GM13976 (cell line): ENCODE measurements at regions not wholly inside any gene's neighbourhood (a gene's known extent, or its start where the extent isn't known, plus 50 kb on each side); places are given as distances from the start of the nearest gene placed in this dataset.

Experiments used
- DNase-seq: peaks from one replicate; pipeline ENCODE4 v3.0.0; 2012; ENCODE audit warnings: low spot score
- CTCF ChIP-seq: IDR thresholded peaks from 2 replicates; pipeline ENCODE4 v1.5.1; 2012; ENCODE audit warnings: borderline replicate concordance, mild to moderate bottlenecking; ENCODE audit not compliant: insufficient read depth; ENCODE audit errors: extremely low read depth, missing control alignments, control extremely low read depth
- in situ Hi-C: fragments of 300-500 bp; cut with MboI; formaldehyde crosslinking; loops from one replicate; pipeline ENCODE4 v1.12.0; 2022; ENCODE audit warnings: low sequenced_read_pairs, mixed read lengths, inconsistent platforms; ENCODE audit not compliant: unreplicated experiment

GRCh38 chr3:13716540-13717221 lies 163.2 kb downstream of the WNT7A start:
- in situ Hi-C loops = no loop called here
- TF ChIP-seq CTCF = no peak

GRCh38 chr3:13715961-13716360 lies 163.9 kb downstream of the WNT7A start:
- DNase-seq = no peak
- TF ChIP-seq CTCF = no peak
- in situ Hi-C loops = no loop called here

More at GRCh38 chr3:13716540-13717221, 163.2 kb downstream of the WNT7A start:
- peak; percentile 6 for DNase-seq

GRCh38 chr3:13715167-13715954 lies 164.5 kb downstream of the WNT7A start:
- in situ Hi-C loops = no loop called here
- no peak for TF ChIP-seq CTCF
- peak; percentile 4 for DNase-seq

- in situ Hi-C loops = no loop called here
- no peak for DNase-seq
- no peak for TF ChIP-seq CTCF
Measured at GRCh38 chr3:13714251-13714916, 165.5 kb downstream of the FBLN2 start.

- no peak for DNase-seq
- in situ Hi-C loops = no loop called here
- no peak for TF ChIP-seq CTCF
Measured at GRCh38 chr3:13713396-13713795, 164.5 kb downstream of the FBLN2 start.

- no peak for TF ChIP-seq CTCF
- in situ Hi-C loops = no loop called here
- no peak for DNase-seq
Measured at GRCh38 chr3:13712682-13713180, 163.8 kb downstream of the FBLN2 start.
